ENCODE measurements at regions not wholly inside any gene's neighbourhood (a gene's known extent, or its start where the extent isn't known, plus 50 kb on each side); places are given as distances from the start of the nearest gene placed in this dataset.

DNA sequence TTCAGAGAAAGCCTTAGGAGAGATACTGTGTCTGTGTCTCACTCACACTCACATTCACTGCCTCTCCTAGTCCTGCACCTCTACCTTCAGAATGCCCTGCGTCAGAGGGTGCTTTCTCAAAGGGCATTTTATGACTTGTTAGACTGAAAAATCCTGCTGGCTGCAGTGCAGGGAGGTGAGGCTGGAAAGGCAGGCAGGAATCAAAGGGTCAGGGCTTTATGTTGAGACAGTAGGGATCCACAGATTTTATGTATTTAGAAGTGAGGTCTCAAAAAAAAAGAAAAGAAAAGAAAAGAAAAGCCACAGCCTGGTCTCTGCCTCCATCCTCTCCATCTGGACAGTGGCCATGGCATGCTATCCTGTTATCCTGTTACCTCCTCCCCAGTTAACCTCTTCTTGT lies 936.0 kb upstream of the SLC10A2 start:
- no peak for TF ChIP-seq CTCF (IDR thresholded peaks at IDR 0.05)
- TF ChIP-seq POLR2A (IDR thresholded peaks at IDR 0.05): no peak

Measured in thyroid gland (tissue), 4 donors.